Sigmoid colon (tissue), 6 donors: ENCODE measurements at regions not wholly inside any gene's neighbourhood (a gene's known extent, or its start where the extent isn't known, plus 50 kb on each side); places are given as distances from the start of the nearest gene placed in this dataset.

ENCODE experiments used
- DNase-seq: peaks from one replicate; pipeline ENCODE4 v3.0.0-alpha.2; 2019
- H3K27ac ChIP-seq, 4 donors: fragments of 200-600 bp; sonication (generic); one replicate each; pipeline ENCODE4 v1.5.1; 2016 to 2019; ENCODE audit warnings: mild to moderate bottlenecking in 1 of 4
- H3K27me3 ChIP-seq, 3 donors: fragments of 200-600 bp; sonication (generic); one replicate each; pipeline ENCODE4 v1.5.1; 2019; ENCODE audit warnings: mild to moderate bottlenecking in 1 of 3
- H3K36me3 ChIP-seq, 4 donors: fragments of 200-600 bp; sonication (generic); one replicate each; pipeline ENCODE4 v1.5.1; 2016 to 2019
- H3K4me1 ChIP-seq, 4 donors: fragments of 200-600 bp; sonication (generic); one replicate each; pipeline ENCODE4 v1.5.1; 2017 to 2019
- H3K4me3 ChIP-seq, 4 donors: fragments of 200-600 bp; sonication (generic); one replicate each; pipeline ENCODE4 v1.5.1; 2017 to 2019; ENCODE audit warnings: mild to moderate bottlenecking in 2 of 4, moderate library complexity in 1 of 4
- H3K9me3 ChIP-seq, 4 donors: fragments of 200-600 bp in 3 of 4; sonication (generic) in 3 of 4; one replicate each; pipeline versions ENCODE4 v1.5.1 to v1.6.1; 2013 to 2019
- CTCF ChIP-seq, 4 experiments: fragments of 450-650 bp in 3 of 4; fragments of 200-600 bp in 1 of 4; IDR thresholded peaks; one replicate each; pipeline ENCODE4 v1.5.1; 2016 to 2019; ENCODE audit warnings: antibody characterized with exemption in 4 of 4, mild to moderate bottlenecking in 3 of 4, moderate library complexity in 2 of 4
- EP300 ChIP-seq, 4 donors: sonication (generic); formaldehyde crosslinking; IDR thresholded peaks; one replicate each; pipeline ENCODE4 v1.6.1; 2017; ENCODE audit warnings: antibody characterized with exemption in 4 of 4
- POLR2A ChIP-seq, 2 donors: fragments of 450-650 bp; IDR thresholded peaks; one replicate each; pipeline ENCODE4 v1.6.1; 2016; ENCODE audit warnings: antibody characterized with exemption in 2 of 2, mild to moderate bottlenecking in 2 of 2, moderate library complexity in 2 of 2
- POLR2AphosphoS5 ChIP-seq, 4 donors: sonication (generic); formaldehyde crosslinking; IDR thresholded peaks; one replicate each; pipeline ENCODE4 v1.6.1; 2017; ENCODE audit warnings: antibody characterized with exemption in 4 of 4
- WGBS, 2 donors: extraction: QIAGEN DNeasy Blood & Tissue Kit; methylation state at CpG; one replicate each; pipeline ENCODE4 v1.1.7; 2013; 5-methylcytosine and 5-hydroxymethylcytosine counted together
- intact Hi-C: fragments of 100-400 bp; cut with DNase I; formaldehyde crosslinking; loops from one replicate; pipeline ENCODE4 v1.15.1; 2023
- donor health status: healthy with polysubstance abuse.
- donor health status: healthy.

- Histone ChIP-seq H3K36me3 (no peaks in the 10 kb centered on the region), H3K27me3 (no peaks in the 10 kb centered on the region), H3K27ac (no peak overlapping the region), H3K4me3 (no peak overlapping the region), H3K9me3 (no peaks in the 10 kb centered on the region), H3K4me1 (no peaks in the 10 kb centered on the region)
- no peak for DNase-seq
- 68 to 81% methylated on average over 4 of the region's 4 CpGs for WGBS, 2 donors
- TF ChIP-seq POLR2A (IDR thresholded peaks at IDR 0.05) (no peak), EP300 (IDR thresholded peaks at IDR 0.05) (no peak), CTCF (IDR thresholded peaks at IDR 0.05) (no peak), POLR2AphosphoS5 (IDR thresholded peaks at IDR 0.05) (no peak)
- intact Hi-C loops: no loop called here
These were observed 59.5 kb upstream of the SLITRK1 start for GRCh38 chr13:83941701-83942335.

- Histone ChIP-seq H3K4me3 (no peak overlapping the region), H3K4me1 (no peaks in the 10 kb centered on the region), H3K9me3 (peaks cover 0 to 3% (median 0%) of the 10 kb centered on the region in 4 donors), H3K36me3 (no peaks in the 10 kb centered on the region), H3K27ac (no peak overlapping the region), H3K27me3 (no peaks in the 10 kb centered on the region)
- TF ChIP-seq CTCF (IDR thresholded peaks at IDR 0.05) (no peak), EP300 (IDR thresholded peaks at IDR 0.05) (no peak), POLR2A (IDR thresholded peaks at IDR 0.05) (no peak), POLR2AphosphoS5 (IDR thresholded peaks at IDR 0.05) (no peak)
- no peak for DNase-seq
- intact Hi-C loops: no loop called here
- WGBS, 2 donors: 92 to 95% methylated on average over 1 of the region's 1 CpG
These were observed 58.5 kb upstream of the SLITRK1 start for GRCh38 chr13:83940742-83941141.

- intact Hi-C loops: no loop called here
- peaks cover 0 to 3% (median 0%) of the 10 kb centered on the region in 4 donors for H3K9me3 ChIP-seq
- WGBS, 2 donors: 91 to 94% methylated on average over 1 of the region's 1 CpG
- H3K27me3 ChIP-seq: no peaks in the 10 kb centered on the region
- no peaks in the 10 kb centered on the region for H3K4me1 ChIP-seq
- H3K27ac ChIP-seq: no peak overlapping the region
- H3K36me3 ChIP-seq: no peaks in the 10 kb centered on the region
- H3K4me3 ChIP-seq: no peak overlapping the region
- TF ChIP-seq POLR2AphosphoS5 (IDR thresholded peaks at IDR 0.05) (no peak), EP300 (IDR thresholded peaks at IDR 0.05) (no peak), CTCF (IDR thresholded peaks at IDR 0.05) (no peak)
- no peak for DNase-seq
These were observed 55.3 kb upstream of the SLITRK1 start for GRCh38 chr13:83937579-83937978.

GRCh38 chr13:83935566-83935965 lies 53.3 kb upstream of the SLITRK1 start:
- WGBS, 2 donors: 81 to 90% methylated on average over 6 of the region's 6 CpGs
- no peak overlapping the region for H3K27ac ChIP-seq
- H3K4me1 ChIP-seq: no peaks in the 10 kb centered on the region
- no peak for TF ChIP-seq EP300 (IDR thresholded peaks at IDR 0.05)
- no peak for TF ChIP-seq POLR2AphosphoS5 (IDR thresholded peaks at IDR 0.05)
- H3K4me3 ChIP-seq: no peak overlapping the region
- no peaks in the 10 kb centered on the region for H3K36me3 ChIP-seq
- intact Hi-C loops: no loop called here
- peaks cover 0 to 3% (median 0%) of the 10 kb centered on the region in 4 donors for H3K9me3 ChIP-seq
- DNase-seq: no peak
- H3K27me3 ChIP-seq: no peaks in the 10 kb centered on the region
